H9 (cell line): ENCODE measurements at regions not wholly inside any gene's neighbourhood (a gene's known extent, or its start where the extent isn't known, plus 50 kb on each side); places are given as distances from the start of the nearest gene placed in this dataset.

Experiments
- DNase-seq: peaks from one replicate; pipeline ENCODE4 v3.0.0-alpha.2; 2017
- H2AFZ ChIP-seq: one replicate; pipeline ENCODE4 v1.6.1; 2013; ENCODE audit warnings: mild to moderate bottlenecking, low read length, control low read depth, moderate library complexity
- H2AK5ac ChIP-seq: 2 replicates; pipeline ENCODE4 v1.6.1; 2013; ENCODE audit warnings: low read length, control low read depth, mixed read lengths; ENCODE audit not compliant: insufficient read length
- H2BK120ac ChIP-seq: one replicate; pipeline ENCODE4 v1.6.1; 2013; ENCODE audit warnings: low read depth, mild to moderate bottlenecking, low read length, control low read depth, inconsistent platforms; ENCODE audit not compliant: poor library complexity, severe bottlenecking
- H2BK12ac ChIP-seq: 2 replicates; pipeline ENCODE4 v1.6.1; 2013; ENCODE audit warnings: low read length, control low read depth, mixed read lengths, low read depth; ENCODE audit not compliant: insufficient read length
- H2BK15ac ChIP-seq: 2 replicates; pipeline ENCODE4 v1.6.1; 2013; ENCODE audit warnings: low read depth, low read length, control low read depth
- H2BK20ac ChIP-seq: one replicate; pipeline ENCODE4 v1.6.1; 2013; ENCODE audit warnings: low read depth, mild to moderate bottlenecking, low read length, control low read depth, inconsistent platforms; ENCODE audit not compliant: poor library complexity, severe bottlenecking
- H2BK5ac ChIP-seq: 2 replicates; pipeline ENCODE4 v1.6.1; 2013; ENCODE audit warnings: low read length, control low read depth, mixed read lengths; ENCODE audit not compliant: insufficient read length
- H3K14ac ChIP-seq: 2 replicates; pipeline ENCODE4 v1.6.1; 2013; ENCODE audit warnings: low read length, control low read depth; ENCODE audit not compliant: insufficient read depth
- H3K18ac ChIP-seq: 2 replicates; pipeline ENCODE4 v1.6.1; 2013; ENCODE audit warnings: low read depth, mild to moderate bottlenecking, mixed read lengths, low read length, control low read depth; ENCODE audit not compliant: insufficient read length
- H3K23ac ChIP-seq: 2 replicates; pipeline ENCODE4 v1.6.1; 2013; ENCODE audit warnings: low read length, control low read depth, mixed read lengths, low read depth; ENCODE audit not compliant: insufficient read length
- H3K23me2 ChIP-seq: 2 replicates; pipeline ENCODE4 v1.6.1; 2013; ENCODE audit warnings: low read depth, mild to moderate bottlenecking, mixed read lengths, low read length, control low read depth; ENCODE audit not compliant: insufficient read length, poor library complexity, severe bottlenecking
- H3K27ac ChIP-seq: 2 replicates; pipeline ENCODE4 v1.5.1; 2013; ENCODE audit warnings: low read length, control low read depth, mixed read lengths, low read depth; ENCODE audit not compliant: insufficient read length
- H3K27me3 ChIP-seq: 2 replicates; pipeline ENCODE4 v1.6.1; 2013; ENCODE audit warnings: low read length, control low read depth, inconsistent platforms; ENCODE audit not compliant: insufficient read depth
- H3K4ac ChIP-seq: 2 replicates; pipeline ENCODE4 v1.6.1; 2013; ENCODE audit warnings: low read depth, mild to moderate bottlenecking, control low read depth, inconsistent platforms, low read length, moderate library complexity
- H3K4me1 ChIP-seq: 2 replicates; pipeline ENCODE4 v1.6.1; 2013; ENCODE audit warnings: low read length, control low read depth, inconsistent platforms; ENCODE audit not compliant: insufficient read depth
- H3K4me2 ChIP-seq: 2 replicates; pipeline ENCODE4 v1.6.1; 2013; ENCODE audit warnings: low read length, control low read depth, mixed read lengths; ENCODE audit not compliant: insufficient read length, insufficient read depth
- H3K56ac ChIP-seq: 2 replicates; pipeline ENCODE4 v1.6.1; 2013; ENCODE audit warnings: low read depth, mild to moderate bottlenecking, mixed read lengths, low read length, control low read depth; ENCODE audit not compliant: insufficient read length
- H3K79me1 ChIP-seq: 2 replicates; pipeline ENCODE4 v1.6.1; 2013; ENCODE audit warnings: low read depth, mild to moderate bottlenecking, moderate library complexity, low read length, control low read depth, inconsistent platforms; ENCODE audit not compliant: insufficient read depth, poor library complexity, severe bottlenecking
- H3K79me2 ChIP-seq: 2 replicates; pipeline ENCODE4 v1.6.1; 2013; ENCODE audit warnings: low read length, control low read depth, inconsistent platforms; ENCODE audit not compliant: insufficient read depth
- H3K9ac ChIP-seq: 2 replicates; pipeline ENCODE4 v1.6.1; 2013; ENCODE audit warnings: low read length, control low read depth, mixed read lengths; ENCODE audit not compliant: insufficient read length; ENCODE audit errors: extremely low read depth
- H3K9me3 ChIP-seq: one replicate; pipeline ENCODE4 v1.6.1; 2013; ENCODE audit warnings: low read depth, low read length, inconsistent platforms; ENCODE audit not compliant: control insufficient read depth
- H3T11ph ChIP-seq: one replicate; pipeline ENCODE4 v1.6.1; 2013; ENCODE audit warnings: mild to moderate bottlenecking, low read length, control low read depth, inconsistent platforms
- H4K20me1 ChIP-seq: one replicate; pipeline ENCODE4 v1.6.1; 2013; ENCODE audit not compliant: control insufficient read depth, insufficient read length, insufficient read depth
- H4K5ac ChIP-seq: 2 replicates; pipeline ENCODE4 v1.6.1; 2013; ENCODE audit warnings: low read depth, mild to moderate bottlenecking, mixed read lengths, low read length, control low read depth; ENCODE audit not compliant: insufficient read length
- H4K8ac ChIP-seq: replicated peaks from 2 replicates; pipeline ENCODE4 v1.6.1; 2013; ENCODE audit warnings: low read length, control low read depth, mixed read lengths, low read depth; ENCODE audit not compliant: insufficient read length
- H4K91ac ChIP-seq: 2 replicates; pipeline ENCODE4 v1.6.1; 2013; ENCODE audit warnings: low read depth, mild to moderate bottlenecking, moderate library complexity, mixed read lengths, low read length, control low read depth; ENCODE audit not compliant: insufficient read length
- H3K27ac Mint-ChIP-seq, 3 experiments: 2 replicates in 2 of 3; 3 replicates in 1 of 3; pipeline ENCODE4 v1.8.0; 2020 to 2021; ENCODE audit warnings: mixed read lengths in 3 of 3, mild to moderate bottlenecking in 1 of 3, moderate library complexity in 1 of 3
- H3K27me3 Mint-ChIP-seq: 2 replicates; pipeline ENCODE4 v1.8.0; 2021; ENCODE audit warnings: low read depth, mild to moderate bottlenecking, moderate library complexity, mixed read lengths
- H3K36me3 Mint-ChIP-seq, 3 experiments: 2 replicates in 2 of 3; 3 replicates in 1 of 3; pipeline ENCODE4 v1.8.0; 2020 to 2021; ENCODE audit warnings: low read depth in 3 of 3, mixed read lengths in 3 of 3; ENCODE audit not compliant: insufficient read depth in 1 of 3
- H3K4me1 Mint-ChIP-seq, 2 experiments: 2 replicates each; pipeline ENCODE4 v1.8.0; 2020; ENCODE audit warnings: mixed read lengths in 2 of 2
- H3K4me3 Mint-ChIP-seq, 2 experiments: 2 replicates in 1 of 2; 3 replicates in 1 of 2; pipeline ENCODE4 v1.8.0; 2020 to 2021; ENCODE audit warnings: mild to moderate bottlenecking in 2 of 2, mixed read lengths in 2 of 2, moderate library complexity in 1 of 2
- H3K9me3 Mint-ChIP-seq, 2 experiments: 2 replicates in 1 of 2; 3 replicates in 1 of 2; pipeline ENCODE4 v1.8.0; 2020; ENCODE audit warnings: mild to moderate bottlenecking in 2 of 2, mixed read lengths in 2 of 2, moderate library complexity in 1 of 2
- WGBS: extraction: QIAGEN DNeasy Blood & Tissue Kit; methylation state at CpG from one replicate; pipeline ENCODE4 v1.1.7; 2013; ENCODE audit warnings: missing lambda C conversion rate, low lambda C conversion rate, mixed read lengths; ENCODE audit not compliant: insufficient read length; ENCODE audit errors: extremely low coverage; 5-methylcytosine and 5-hydroxymethylcytosine counted together
- TF ChIP-seq, protein P1 (sequence below): fragments of 200-600 bp; sonication (generic); conservative IDR thresholded peaks from 3 replicates; pipeline ENCODE4 v1.8.0; 2021; ENCODE audit warnings: antibody characterized with exemption, mild to moderate bottlenecking

- Histone ChIP-seq H3K23ac (no peak overlapping the region), H3K27ac (no peak overlapping the region), H3K9ac (no peak overlapping the region), H4K20me1 (no peaks in the 10 kb centered on the region), H4K8ac (no peak overlapping the region), H2BK120ac (no peak overlapping the region), H3T11ph (no peak overlapping the region), H3K9me3 (no peaks in the 10 kb centered on the region), H3K4me1 (no peaks in the 10 kb centered on the region), H2BK15ac (no peak overlapping the region), H3K4me2 (no peak overlapping the region), H2BK12ac (no peak overlapping the region), H2AK5ac (no peak overlapping the region), H3K4ac (no peak overlapping the region), H2BK5ac (no peak overlapping the region), H3K27me3 (no peaks in the 10 kb centered on the region), H2BK20ac (no peak overlapping the region), H3K79me2 (no peaks in the 10 kb centered on the region), H3K14ac (no peak overlapping the region), H4K91ac (no peak overlapping the region), H2AFZ (no peak overlapping the region), H3K79me1 (no peaks in the 10 kb centered on the region), H3K18ac (no peak overlapping the region), H4K5ac (no peak overlapping the region), H3K56ac (no peak overlapping the region), H3K23me2 (no peaks in the 10 kb centered on the region)
- H3K4me1 Mint-ChIP-seq = peaks cover 0 to 3% of the 10 kb centered on the region in 2 experiments; a peak in 1 of 4 replicates
- no peaks in the 10 kb centered on the region for H3K36me3 Mint-ChIP-seq
- TF ChIP-seq, protein P1, sequence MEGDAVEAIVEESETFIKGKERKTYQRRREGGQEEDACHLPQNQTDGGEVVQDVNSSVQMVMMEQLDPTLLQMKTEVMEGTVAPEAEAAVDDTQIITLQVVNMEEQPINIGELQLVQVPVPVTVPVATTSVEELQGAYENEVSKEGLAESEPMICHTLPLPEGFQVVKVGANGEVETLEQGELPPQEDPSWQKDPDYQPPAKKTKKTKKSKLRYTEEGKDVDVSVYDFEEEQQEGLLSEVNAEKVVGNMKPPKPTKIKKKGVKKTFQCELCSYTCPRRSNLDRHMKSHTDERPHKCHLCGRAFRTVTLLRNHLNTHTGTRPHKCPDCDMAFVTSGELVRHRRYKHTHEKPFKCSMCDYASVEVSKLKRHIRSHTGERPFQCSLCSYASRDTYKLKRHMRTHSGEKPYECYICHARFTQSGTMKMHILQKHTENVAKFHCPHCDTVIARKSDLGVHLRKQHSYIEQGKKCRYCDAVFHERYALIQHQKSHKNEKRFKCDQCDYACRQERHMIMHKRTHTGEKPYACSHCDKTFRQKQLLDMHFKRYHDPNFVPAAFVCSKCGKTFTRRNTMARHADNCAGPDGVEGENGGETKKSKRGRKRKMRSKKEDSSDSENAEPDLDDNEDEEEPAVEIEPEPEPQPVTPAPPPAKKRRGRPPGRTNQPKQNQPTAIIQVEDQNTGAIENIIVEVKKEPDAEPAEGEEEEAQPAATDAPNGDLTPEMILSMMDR = no peak
- H3K9me3 Mint-ChIP-seq = no peaks in the 10 kb centered on the region; a peak in 1 of 5 replicates
- no peak overlapping the region for H3K27ac Mint-ChIP-seq
- no peak for DNase-seq
- WGBS = no CpG with 5 or more reads among the region's 2 CpGs
- no peaks in the 10 kb centered on the region for H3K27me3 Mint-ChIP-seq
- no peak overlapping the region for H3K4me3 Mint-ChIP-seq
Observed at GRCh38 chr3:118466795-118467330, 567.8 kb downstream of the IGSF11 start.
